ENCODE measurements at regions not wholly inside any gene's neighbourhood (a gene's known extent, or its start where the extent isn't known, plus 50 kb on each side); places are given as distances from the start of the nearest gene placed in this dataset.

DNA sequence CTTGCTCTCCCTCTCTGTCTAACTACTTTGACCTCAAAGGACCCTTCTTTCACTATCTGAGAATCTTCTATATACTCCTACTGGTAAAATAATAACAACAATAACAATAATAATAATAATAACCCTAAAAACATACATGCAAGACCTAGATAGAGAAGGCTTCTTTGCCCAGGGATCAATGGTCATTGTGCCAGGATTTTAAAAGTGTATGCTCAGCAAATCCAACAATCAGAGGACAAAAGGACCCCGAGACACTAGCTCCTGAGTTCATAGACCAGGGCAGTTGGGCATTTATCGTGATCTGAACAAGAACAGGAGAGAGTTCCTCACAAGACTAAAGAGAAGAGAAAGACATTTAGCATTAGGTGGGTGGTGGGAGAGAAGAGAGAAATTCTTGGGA lies 358.5 kb downstream of the DAD1 start:
- TF ChIP-seq SRF (IDR thresholded peaks at IDR 0.05; ENCODE audit: low read depth, low read length) (no peak), EGR1 (IDR thresholded peaks at IDR 0.05; ENCODE audit: borderline replicate concordance, low read depth, low read length) (no peak), TCF12 (IDR thresholded peaks at IDR 0.05; ENCODE audit: low read depth, low read length) (no peak), SIN3A (conservative IDR thresholded peaks at IDR 0.05 in 1 of 2, IDR thresholded peaks at IDR 0.05 in 1 of 2; ENCODE audit: low read depth in 1 of 2, low read length in 2 of 2) (no peak), SIX5 (IDR thresholded peaks at IDR 0.05; ENCODE audit: low read depth, low read length) (no peak), RXRA (IDR thresholded peaks at IDR 0.05; ENCODE audit: insufficient read depth, low read depth, low read length) (no peak), EP300 (IDR thresholded peaks at IDR 0.05; ENCODE audit: borderline replicate concordance in 1 of 2, low read depth in 2 of 2, low read length in 2 of 2) (no peak), CBX5 (IDR thresholded peaks at IDR 0.05; ENCODE audit: low read depth, low read length) (no peak), HDAC6 (IDR thresholded peaks at IDR 0.05; ENCODE audit: low read depth, low read length) (no peak), PHF8 (conservative IDR thresholded peaks at IDR 0.05; ENCODE audit: low read depth, low read length) (no peak), TBP (IDR thresholded peaks at IDR 0.05; ENCODE audit: low read depth, low read length) (no peak), CEBPB (IDR thresholded peaks at IDR 0.05; ENCODE audit: low read depth, low read length) (no peak)
- TF ChIP-seq, protein P1, sequence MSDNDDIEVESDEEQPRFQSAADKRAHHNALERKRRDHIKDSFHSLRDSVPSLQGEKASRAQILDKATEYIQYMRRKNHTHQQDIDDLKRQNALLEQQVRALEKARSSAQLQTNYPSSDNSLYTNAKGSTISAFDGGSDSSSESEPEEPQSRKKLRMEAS (IDR thresholded peaks at IDR 0.05) = no peak
- CTCF ChIA-PET (ENCODE audit: partially characterized antibody) = interaction anchor here (0.7 to 1.4 kb wide), 4 partner anchors 40 to 873 kb away, joined by 3 to 4 read pairs (median 4); no protein-coding TSS in a partner anchor
- no peak for FAIRE-seq

More for the DNA sequence above, 358.5 kb downstream of the DAD1 start:
- Histone ChIP-seq H4K91ac (replicated peaks; ENCODE audit: insufficient read length, low read length) (no peak overlapping the region), H2AFZ (ENCODE audit: low read length) (no peak overlapping the region), H2BK20ac (ENCODE audit: low read length) (no peak overlapping the region), H2BK12ac (ENCODE audit: low read depth, low read length) (no peak overlapping the region), H3K56ac (replicated peaks; ENCODE audit: insufficient read length, low read depth, low read length) (no peak overlapping the region), H4K5ac (ENCODE audit: insufficient read length, low read depth, low read length) (no peak overlapping the region), H2AK5ac (ENCODE audit: low read depth, low read length) (no peak overlapping the region), H3K27ac (ENCODE audit: low read depth, low read length) (no peak overlapping the region), H3K23me2 (ENCODE audit: low read depth, low read length) (no peaks in the 10 kb centered on the region), H3K4me1 (replicated peaks in 1 of 4; ENCODE audit: control insufficient read depth in 3 of 4, insufficient read depth in 4 of 4, low read length in 3 of 4) (peaks cover 0 to 3% (median 1%) of the 10 kb centered on the region in 4 experiments; a peak in 1 of 7 replicates), H4K20me1 (replicated peaks in 1 of 2; ENCODE audit: control insufficient read depth in 1 of 2, insufficient read depth in 2 of 2, low read length in 2 of 2) (no peaks in the 10 kb centered on the region), H3K79me1 (ENCODE audit: low read depth, low read length) (no peaks in the 10 kb centered on the region), H3K9ac (replicated peaks in 1 of 4; ENCODE audit: extremely low read depth in 1 of 4, low read depth in 3 of 4, low read length in 3 of 4) (no peak overlapping the region), H4K8ac (ENCODE audit: extremely low read depth, insufficient read depth, low read length) (no peak overlapping the region), H3K4ac (replicated peaks; ENCODE audit: insufficient read length, low read depth, low read length) (no peak overlapping the region), H3K4me3 (ENCODE audit: extremely low read depth in 1 of 4, insufficient read depth in 2 of 4, low read depth in 3 of 4, low read length in 4 of 4) (no peak overlapping the region), H2BK5ac (ENCODE audit: low read depth, low read length) (no peak overlapping the region), H2BK120ac (replicated peaks; ENCODE audit: low read depth, low read length) (no peak overlapping the region), H3K18ac (ENCODE audit: extremely low read depth, low read length) (no peak overlapping the region), H3K14ac (ENCODE audit: insufficient read length) (no peak overlapping the region), H3K23ac (ENCODE audit: insufficient read length) (no peak overlapping the region), H2BK15ac (ENCODE audit: low read length) (no peak overlapping the region), H3K9me3 (ENCODE audit: insufficient read depth in 2 of 2, low read depth in 1 of 2, low read length in 1 of 2) (peaks cover 17 to 21% of the 10 kb centered on the region in 2 experiments), H3K79me2 (ENCODE audit: control insufficient read depth in 1 of 2, insufficient read depth in 2 of 2, low read length in 2 of 2) (no peaks in the 10 kb centered on the region), H3K4me2 (ENCODE audit: insufficient read depth in 1 of 2, low read depth in 2 of 2, low read length in 2 of 2) (no peak overlapping the region), H3K36me3 (ENCODE audit: control insufficient read depth in 2 of 4, insufficient read depth in 4 of 4, low read length in 3 of 4) (peaks cover 0 to 11% (median 1%) of the 10 kb centered on the region in 4 experiments; a peak in 3 of 8 replicates), H3K27me3 (replicated peaks in 1 of 4; ENCODE audit: control insufficient read depth in 3 of 4, extremely low read depth in 1 of 4, insufficient read depth in 3 of 4, low read length in 3 of 4) (no peaks in the 10 kb centered on the region)
- no peak for DNase-seq (ENCODE audit: low read depth in 1 of 2, low spot score in 2 of 2)
- POLR2A ChIA-PET (ENCODE audit: partially characterized antibody) = interaction anchor here (0.7 kb wide), 1 partner anchor 239 kb away, joined by 5 read pairs; no protein-coding TSS in a partner anchor
- WGBS, 2 experiments (ENCODE audit: extremely low coverage in 1 of 2, insufficient coverage in 1 of 2, insufficient read length in 1 of 2, insufficient replicate concordance in 2 of 2, low coverage in 1 of 2, low lambda C conversion rate in 2 of 2, missing lambda C conversion rate in 1 of 2) = 89% methylated on average over 2 of the region's 2 CpGs; no CpG with 5 or more reads in 1 of the 2 experiments
